Psoas muscle (tissue), 7 donors: ENCODE measurements at regions not wholly inside any gene's neighbourhood (a gene's known extent, or its start where the extent isn't known, plus 50 kb on each side); places are given as distances from the start of the nearest gene placed in this dataset.
"Not testable (repeated sequence)": the region's sequence is repeated elsewhere in the genome, so short reads cannot be mapped to it uniquely, and the experiment has no call there.

Experiments used
- ATAC-seq, 4 donors: fragments of 200-7000 bp; cut with Tn5 transposase; one replicate each; pipeline ENCODE4 v1.9.1; 2020; ENCODE audit warnings: moderate library complexity in 3 of 4, mild to moderate bottlenecking in 2 of 4
- DNase-seq, 2 donors: peaks; one replicate each; pipeline ENCODE4 v3.0.0-alpha.2; 2020
- H3K27ac ChIP-seq: fragments of 200-600 bp; one replicate; pipeline ENCODE4 v1.8.0; 2022
- H3K27me3 ChIP-seq, 3 donors: fragments of 200-600 bp in 1 of 3; one replicate each; pipeline versions ENCODE4 v1.6.1 to v1.8.0; 2013 to 2022; ENCODE audit warnings: low read length in 2 of 3, mild to moderate bottlenecking in 2 of 3, moderate library complexity in 1 of 3; ENCODE audit not compliant: insufficient read depth in 3 of 3
- H3K36me3 ChIP-seq, 2 donors: fragments of 200-600 bp in 1 of 2; one replicate each; pipeline versions ENCODE4 v1.6.1 to v1.8.0; 2013 to 2022; ENCODE audit warnings: low read depth in 1 of 2, mild to moderate bottlenecking in 1 of 2, moderate library complexity in 1 of 2; ENCODE audit not compliant: insufficient read depth in 1 of 2
- H3K4me1 ChIP-seq: fragments of 200-600 bp; one replicate; pipeline ENCODE4 v1.8.0; 2022
- H3K4me3 ChIP-seq: fragments of 200-600 bp; one replicate; pipeline ENCODE4 v1.8.0; 2022; ENCODE audit warnings: mild to moderate bottlenecking
- H3K9me3 ChIP-seq: fragments of 200-600 bp; one replicate; pipeline ENCODE4 v1.8.0; 2022
- CTCF ChIP-seq: fragments of 200-600 bp; IDR thresholded peaks from one replicate; pipeline ENCODE4 v1.8.0; 2022; ENCODE audit warnings: antibody characterized with exemption
- WGBS, 3 donors: extraction: QIAGEN DNeasy Blood & Tissue Kit; methylation state at CpG; one replicate each; pipeline versions ENCODE4 v1.1.6 to v1.1.7; 2013; 5-methylcytosine and 5-hydroxymethylcytosine counted together
- intact Hi-C, 2 donors: fragments of 100-400 bp; cut with DNase I; formaldehyde crosslinking; loops; one replicate each; pipeline versions ENCODE4 v1.11.0 to v1.14.2; 2022
- donor health status: healthy with polysubstance abuse.
- donor health status: DM: no; HTN: no; CAD: no; lungs with moderate emphysema.
- donor health status: Bipolar disorder and iron deficiency.
- donor health status: healthy.
- donor health status: DM: yes; HTN: yes; CAD: no.
- donor health status: DM: no; HTN: no; CAD: no.
- donor health status: DM: yes; HTN: yes; CAD: no.

GRCh38 chr6:167403427-167403826, 78.5 kb downstream of the TTLL2 start:
- WGBS, 3 donors = 59 to 75% (median 72%) methylated on average over 4 of the region's 4 CpGs
- Histone ChIP-seq H3K4me1 (no peaks in the 10 kb centered on the region), H3K9me3 (no peaks in the 10 kb centered on the region), H3K4me3 (no peak overlapping the region), H3K27ac (no peak overlapping the region), H3K36me3 (no peaks in the 10 kb centered on the region), H3K27me3 (peaks cover 0 to 13% (median 5%) of the 10 kb centered on the region in 3 donors)
- DNase-seq (no peak), ATAC-seq (no peak)
- no peak for TF ChIP-seq CTCF
- intact Hi-C loops = no loop called here

- H3K4me3 ChIP-seq = no peak overlapping the region
- no peak for ATAC-seq
- H3K9me3 ChIP-seq = no peaks in the 10 kb centered on the region
- H3K4me1 ChIP-seq = no peaks in the 10 kb centered on the region
- no peaks in the 10 kb centered on the region for H3K36me3 ChIP-seq
- peaks cover 0 to 13% (median 5%) of the 10 kb centered on the region in 3 donors for H3K27me3 ChIP-seq
- WGBS, 3 donors = 73 to 82% (median 78%) methylated on average over 17 of the region's 17 CpGs
- no peak for TF ChIP-seq CTCF
- no peak overlapping the region for H3K27ac ChIP-seq
- intact Hi-C loops = no loop called here
- DNase-seq = no peak
Observed at GRCh38 chr6:167404385-167405049, 79.6 kb downstream of the TTLL2 start.

DNA sequence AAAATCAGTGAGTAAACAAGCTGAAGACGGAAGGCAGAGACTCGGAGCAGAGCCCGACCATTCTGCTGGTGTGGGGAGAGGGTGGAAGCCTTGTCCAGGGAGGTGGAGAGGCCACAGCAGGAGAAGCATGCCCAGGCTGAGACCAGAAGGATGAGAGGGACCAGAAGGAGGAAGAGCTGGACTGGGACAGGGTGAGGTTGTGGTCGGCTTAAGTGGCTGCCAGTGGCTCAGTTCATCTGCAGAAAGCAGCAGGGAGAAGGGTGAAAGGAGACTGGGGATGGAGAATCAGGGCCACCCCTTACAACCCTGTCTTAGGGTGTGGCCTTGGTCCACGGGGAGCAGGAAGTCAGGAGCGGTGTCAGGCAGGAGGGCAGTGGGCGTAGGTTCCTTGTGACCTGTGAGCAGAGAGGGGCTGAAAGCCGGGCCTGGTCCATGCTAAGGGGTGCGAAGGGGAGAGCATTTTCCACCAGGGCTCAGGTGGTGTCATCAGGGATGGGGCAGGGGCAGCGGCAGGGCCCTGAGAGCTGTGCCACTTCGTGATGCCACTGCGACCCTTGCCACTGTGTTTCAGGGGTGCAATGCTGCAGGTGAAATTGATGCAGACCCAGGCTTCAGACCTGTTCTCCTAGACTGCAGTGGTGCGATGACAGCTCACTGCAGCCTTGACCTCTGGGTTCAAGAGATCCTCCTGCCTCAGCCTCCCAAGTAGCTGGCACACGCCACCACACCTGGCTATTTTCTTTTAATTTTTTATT, 81.1 kb downstream of the TTLL2 start:
- intact Hi-C loops = loop anchor here in 1 of 2 donors (2.0 kb wide), 1 partner anchor 157 kb away; no protein-coding TSS in a partner anchor
- H3K36me3 ChIP-seq = no peaks in the 10 kb centered on the region
- ATAC-seq = no peak
- 78 to 87% (median 80%) methylated on average over 14 of the region's 14 CpGs for WGBS, 3 donors
- TF ChIP-seq CTCF = no peak
- no peak for DNase-seq
- H3K9me3 ChIP-seq = no peaks in the 10 kb centered on the region
- no peak overlapping the region for H3K4me3 ChIP-seq
- no peaks in the 10 kb centered on the region for H3K4me1 ChIP-seq
- H3K27ac ChIP-seq = no peak overlapping the region
- peaks cover 0 to 9% (median 5%) of the 10 kb centered on the region in 3 donors for H3K27me3 ChIP-seq

DNA sequence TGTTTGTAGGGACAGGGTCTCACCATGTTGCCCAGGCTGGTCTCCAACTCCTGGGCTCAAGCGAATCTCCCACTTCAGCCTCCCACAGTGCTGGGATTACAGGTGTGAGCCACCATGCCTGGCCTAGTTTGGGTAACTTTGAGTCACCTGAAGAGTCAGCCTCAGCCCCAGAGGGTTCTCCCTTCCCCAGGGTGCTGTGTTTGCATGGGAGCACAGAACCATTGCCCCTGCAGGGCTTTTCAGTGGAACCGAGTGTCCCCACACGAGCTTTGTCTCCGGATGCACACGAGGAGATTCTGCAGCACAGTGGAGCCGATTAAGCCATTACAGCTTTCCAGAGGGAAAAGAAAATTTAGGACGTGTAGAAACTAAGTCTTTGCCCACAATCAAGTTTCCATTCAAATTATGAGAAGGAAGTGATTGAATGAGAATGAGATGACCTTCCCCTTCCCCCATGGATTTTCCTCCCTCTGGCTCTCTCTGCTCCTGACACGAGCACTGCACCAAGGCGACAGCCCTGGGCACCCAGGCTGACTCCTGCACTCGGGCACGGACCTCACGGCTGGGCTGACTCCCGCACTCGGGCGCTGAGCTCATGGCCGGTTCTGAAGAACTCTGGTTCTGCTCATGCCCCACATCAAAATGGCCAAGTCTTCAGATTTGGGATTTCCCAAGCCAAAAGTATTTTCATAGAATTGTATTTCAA, 81.8 kb downstream of the TTLL2 start:
- ATAC-seq, H3K27me3 ChIP-seq, DNase-seq, H3K4me1 ChIP-seq, H3K27ac ChIP-seq, H3K4me3 ChIP-seq, H3K9me3 ChIP-seq, H3K36me3 ChIP-seq: not testable (repeated sequence)
- intact Hi-C loops = loop anchor here in 1 of 2 donors (2.0 kb wide), 1 partner anchor 158 kb away; no protein-coding TSS in a partner anchor
- 77 to 82% (median 80%) methylated on average over 16 of the region's 16 CpGs for WGBS, 3 donors
